ENCODE measurements at regions not wholly inside any gene's neighbourhood (a gene's known extent, or its start where the extent isn't known, plus 50 kb on each side); places are given as distances from the start of the nearest gene placed in this dataset.
"Not testable (repeated sequence)": the region's sequence is repeated elsewhere in the genome, so short reads cannot be mapped to it uniquely, and the experiment has no call there.

DNA sequence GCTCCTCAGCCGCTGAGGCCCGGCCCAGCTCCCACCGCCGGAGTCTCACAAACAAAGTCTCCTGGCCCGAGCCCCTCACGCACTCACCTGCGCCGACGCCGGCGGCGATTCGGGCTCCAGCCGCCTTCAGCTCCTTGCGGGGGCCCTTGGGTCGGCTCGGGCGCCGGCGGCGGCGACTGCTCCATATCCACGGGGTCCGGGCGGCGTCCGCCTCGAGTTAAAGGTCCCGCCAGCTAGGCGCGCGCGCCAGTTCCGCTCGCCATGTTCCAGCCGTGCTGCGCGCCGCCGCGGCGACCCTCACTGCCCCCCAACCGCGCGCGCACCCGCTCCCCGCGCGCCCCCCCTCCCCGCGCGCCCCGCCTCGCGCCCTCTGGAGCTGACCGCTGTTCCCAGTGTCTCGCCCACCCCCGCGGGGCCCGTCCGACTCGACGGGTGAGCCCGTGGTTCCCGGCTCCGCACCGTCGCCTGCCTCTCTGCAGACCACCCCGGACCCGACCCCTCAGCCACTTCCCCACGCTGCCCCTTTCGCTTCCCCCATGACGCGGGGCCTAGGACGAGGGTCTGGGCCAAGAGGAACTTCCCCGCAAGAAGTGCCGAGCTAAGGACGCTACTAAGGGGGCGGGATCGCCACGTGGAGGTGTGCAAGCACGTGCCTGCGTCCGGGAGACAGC lies 396.1 kb downstream of the ZNF33B start:
- H3K27me3 Mint-ChIP-seq (ENCODE audit: insufficient read depth), result no peaks in the 10 kb centered on the region
- H3K9me3 Mint-ChIP-seq, result peaks cover 63% of the 10 kb centered on the region
- Histone ChIP-seq H3K9me3 (ENCODE audit: control insufficient read depth, low read length) (peaks cover 6% of the 10 kb centered on the region), H3K4me3 (ENCODE audit: low read length) (no peak overlapping the region), H3K36me3 (ENCODE audit: control insufficient read depth, insufficient read depth, low read length) (no peaks in the 10 kb centered on the region), H3K9ac (ENCODE audit: extremely low read depth, low read length, poor library complexity, severe bottlenecking) (no peak overlapping the region), H3K27ac (ENCODE audit: low read depth, low read length) (no peak overlapping the region), H3K4me1 (ENCODE audit: control insufficient read depth, insufficient read depth, low read length) (no peaks in the 10 kb centered on the region), H3K27me3 (ENCODE audit: control insufficient read depth, insufficient read depth, low read length, poor library complexity, severe bottlenecking) (no peaks in the 10 kb centered on the region)
- no peak overlapping the region for H3K4me3 Mint-ChIP-seq
- no peak overlapping the region for H3K27ac Mint-ChIP-seq
- DNase-seq, result no peak
- 93 to 95% methylated on average over 29 to 85 of the region's 85 CpGs for WGBS, 2 experiments (ENCODE audit: insufficient coverage in 1 of 2, insufficient read length in 1 of 2)
- H3K4me1 Mint-ChIP-seq, result no peaks in the 10 kb centered on the region
- no peak for TF ChIP-seq CTCF (conservative IDR thresholded peaks at IDR 0.05)
- no peaks in the 10 kb centered on the region for H3K36me3 Mint-ChIP-seq (ENCODE audit: low read depth)

- H3K9ac ChIP-seq (ENCODE audit: extremely low read depth, low read length, poor library complexity, severe bottlenecking); H3K9me3 ChIP-seq (ENCODE audit: control insufficient read depth, low read length); H3K27ac Mint-ChIP-seq; H3K27me3 ChIP-seq (ENCODE audit: control insufficient read depth, insufficient read depth, low read length, poor library complexity, severe bottlenecking); H3K4me1 Mint-ChIP-seq; H3K4me3 ChIP-seq (ENCODE audit: low read length); H3K36me3 ChIP-seq (ENCODE audit: control insufficient read depth, insufficient read depth, low read length); H3K27me3 Mint-ChIP-seq (ENCODE audit: insufficient read depth); H3K27ac ChIP-seq (ENCODE audit: low read depth, low read length); DNase-seq; H3K4me1 ChIP-seq (ENCODE audit: control insufficient read depth, insufficient read depth, low read length); H3K36me3 Mint-ChIP-seq (ENCODE audit: low read depth); H3K4me3 Mint-ChIP-seq: not testable (repeated sequence)
- H3K9me3 Mint-ChIP-seq, result peaks cover 69% of the 10 kb centered on the region
- 72% methylated on average over 13 of the region's 13 CpGs; no CpG with 5 or more reads in 1 of the 2 experiments for WGBS, 2 experiments (ENCODE audit: insufficient coverage in 1 of 2, insufficient read length in 1 of 2)
Measured at GRCh38 chr10:42236401-42236800, 402.0 kb downstream of the ZNF33B start.

DNA sequence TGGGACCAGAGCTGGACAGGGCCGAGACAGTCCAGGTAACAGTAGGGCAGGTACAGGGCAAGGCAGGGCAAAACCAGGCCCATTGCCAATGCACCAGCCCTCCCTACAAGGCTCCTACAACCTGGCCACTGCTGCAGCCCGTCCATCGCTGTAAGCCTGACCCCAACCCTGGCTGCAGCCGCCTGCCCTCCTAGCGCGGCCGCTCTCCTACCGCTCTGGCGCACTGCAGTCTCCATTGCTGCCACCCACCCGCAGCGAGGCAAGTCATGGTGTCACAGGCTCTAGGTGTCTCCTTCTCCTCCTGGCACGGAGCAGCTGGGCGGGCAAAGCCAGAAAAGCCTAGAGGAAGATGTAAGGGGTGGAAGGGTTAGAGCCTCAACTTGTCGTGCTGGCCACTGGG lies 402.6 kb downstream of the ZNF33B start:
- not testable (repeated sequence) for H3K27me3 Mint-ChIP-seq (ENCODE audit: insufficient read depth); H3K4me3 Mint-ChIP-seq; H3K36me3 ChIP-seq (ENCODE audit: control insufficient read depth, insufficient read depth, low read length); H3K27ac Mint-ChIP-seq; H3K4me3 ChIP-seq (ENCODE audit: low read length); H3K27me3 ChIP-seq (ENCODE audit: control insufficient read depth, insufficient read depth, low read length, poor library complexity, severe bottlenecking); H3K4me1 Mint-ChIP-seq; H3K36me3 Mint-ChIP-seq (ENCODE audit: low read depth); H3K9me3 ChIP-seq (ENCODE audit: control insufficient read depth, low read length); H3K9ac ChIP-seq (ENCODE audit: extremely low read depth, low read length, poor library complexity, severe bottlenecking); H3K4me1 ChIP-seq (ENCODE audit: control insufficient read depth, insufficient read depth, low read length); DNase-seq; H3K27ac ChIP-seq (ENCODE audit: low read depth, low read length)
- 88% methylated on average over 12 of the region's 14 CpGs; no CpG with 5 or more reads in 1 of the 2 experiments for WGBS, 2 experiments (ENCODE audit: insufficient coverage in 1 of 2, insufficient read length in 1 of 2)
- H3K9me3 Mint-ChIP-seq, result peaks cover 69% of the 10 kb centered on the region

GRCh38 chr10:42235241-42235640 lies 403.1 kb downstream of the ZNF33B start:
- DNase-seq; H3K36me3 Mint-ChIP-seq (ENCODE audit: low read depth); H3K4me3 ChIP-seq (ENCODE audit: low read length); H3K27ac ChIP-seq (ENCODE audit: low read depth, low read length); H3K4me1 ChIP-seq (ENCODE audit: control insufficient read depth, insufficient read depth, low read length); H3K4me3 Mint-ChIP-seq; H3K4me1 Mint-ChIP-seq; H3K36me3 ChIP-seq (ENCODE audit: control insufficient read depth, insufficient read depth, low read length); H3K27me3 ChIP-seq (ENCODE audit: control insufficient read depth, insufficient read depth, low read length, poor library complexity, severe bottlenecking); H3K9me3 ChIP-seq (ENCODE audit: control insufficient read depth, low read length); H3K27ac Mint-ChIP-seq; H3K27me3 Mint-ChIP-seq (ENCODE audit: insufficient read depth); H3K9ac ChIP-seq (ENCODE audit: extremely low read depth, low read length, poor library complexity, severe bottlenecking): not testable (repeated sequence)
- H3K9me3 Mint-ChIP-seq, result peaks cover 73% of the 10 kb centered on the region
- WGBS, 2 experiments (ENCODE audit: insufficient coverage in 1 of 2, insufficient read length in 1 of 2), result 63 to 84% methylated on average over 3 of the region's 3 CpGs

DNA sequence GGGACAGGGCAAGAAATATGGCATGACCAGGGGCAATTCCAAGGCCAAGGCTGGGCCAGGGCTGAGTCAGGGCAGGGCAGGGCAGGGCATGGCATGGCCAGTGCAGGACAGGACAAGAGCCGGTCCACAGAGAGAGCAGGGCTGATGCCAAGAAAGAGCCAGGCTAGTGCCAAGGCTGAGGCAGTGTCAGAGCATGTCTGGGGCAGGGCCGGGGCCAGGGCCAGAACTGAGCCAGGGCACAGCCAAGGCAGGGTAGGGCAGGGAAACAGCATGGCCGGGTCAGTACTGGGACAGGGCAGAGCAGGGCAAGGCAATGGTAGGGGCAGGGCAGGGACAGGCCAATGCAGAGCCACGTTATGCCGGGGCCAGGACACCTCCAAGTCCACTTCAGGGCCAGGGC lies 403.9 kb downstream of the ZNF33B start:
- DNase-seq; H3K4me1 Mint-ChIP-seq; H3K27ac Mint-ChIP-seq; H3K27me3 Mint-ChIP-seq (ENCODE audit: insufficient read depth); H3K36me3 Mint-ChIP-seq (ENCODE audit: low read depth); H3K4me3 Mint-ChIP-seq; H3K36me3 ChIP-seq (ENCODE audit: control insufficient read depth, insufficient read depth, low read length); H3K4me3 ChIP-seq (ENCODE audit: low read length); H3K27ac ChIP-seq (ENCODE audit: low read depth, low read length); H3K9ac ChIP-seq (ENCODE audit: extremely low read depth, low read length, poor library complexity, severe bottlenecking); H3K9me3 ChIP-seq (ENCODE audit: control insufficient read depth, low read length); H3K27me3 ChIP-seq (ENCODE audit: control insufficient read depth, insufficient read depth, low read length, poor library complexity, severe bottlenecking); H3K4me1 ChIP-seq (ENCODE audit: control insufficient read depth, insufficient read depth, low read length): not testable (repeated sequence)
- peaks cover 76% of the 10 kb centered on the region for H3K9me3 Mint-ChIP-seq
- 74% methylated on average over 5 of the region's 5 CpGs; no CpG with 5 or more reads in 1 of the 2 experiments for WGBS, 2 experiments (ENCODE audit: insufficient coverage in 1 of 2, insufficient read length in 1 of 2)

GRCh38 chr10:42233461-42234206 lies 404.7 kb downstream of the ZNF33B start:
- H3K9me3 ChIP-seq (ENCODE audit: control insufficient read depth, low read length); DNase-seq; H3K27me3 ChIP-seq (ENCODE audit: control insufficient read depth, insufficient read depth, low read length, poor library complexity, severe bottlenecking); H3K4me3 Mint-ChIP-seq; H3K27me3 Mint-ChIP-seq (ENCODE audit: insufficient read depth); H3K27ac Mint-ChIP-seq; H3K9ac ChIP-seq (ENCODE audit: extremely low read depth, low read length, poor library complexity, severe bottlenecking); H3K36me3 Mint-ChIP-seq (ENCODE audit: low read depth); H3K4me1 ChIP-seq (ENCODE audit: control insufficient read depth, insufficient read depth, low read length); H3K4me1 Mint-ChIP-seq; H3K27ac ChIP-seq (ENCODE audit: low read depth, low read length); H3K4me3 ChIP-seq (ENCODE audit: low read length); H3K36me3 ChIP-seq (ENCODE audit: control insufficient read depth, insufficient read depth, low read length): not testable (repeated sequence)
- 76 to 100% methylated on average over 2 to 8 of the region's 8 CpGs for WGBS, 2 experiments (ENCODE audit: insufficient coverage in 1 of 2, insufficient read length in 1 of 2)
- H3K9me3 Mint-ChIP-seq, result peaks cover 71% of the 10 kb centered on the region
